ENCODE measurements at regions not wholly inside any gene's neighbourhood (a gene's known extent, or its start where the extent isn't known, plus 50 kb on each side); places are given as distances from the start of the nearest gene placed in this dataset.

GRCh38 chr17:33980193-33980592 lies 274.9 kb upstream of the CCL2 start:
- dilution Hi-C loops (cut with HindIII; ENCODE audit: low sequenced_read_pairs, unreplicated experiment) (no loop called here), in situ Hi-C loops (cut with MboI; ENCODE audit: low sequenced_read_pairs) (no loop called here), intact Hi-C loops (cut with micrococcal nuclease) (no loop called here)
- no peaks in the 10 kb centered on the region for H3K9me1 ChIP-seq (ENCODE audit: insufficient read depth, low read length)
- ATAC-seq (ENCODE audit: low read depth) (no peak), DNase-seq (no peak)
- H3K18ac ChIP-seq (ENCODE audit: low read depth, low read length) = no peak overlapping the region
- no peaks in the 10 kb centered on the region for H4K20me1 ChIP-seq (ENCODE audit: insufficient read depth, low read length)
- H4K91ac ChIP-seq (ENCODE audit: insufficient read depth, low read depth, low read length) = no peak overlapping the region
- no peak overlapping the region for H3K4me3 ChIP-seq (ENCODE audit: insufficient read depth, low read depth, low read length)
- CTCF ChIA-PET = no interaction called here
- no peak overlapping the region for H4K5ac ChIP-seq (ENCODE audit: low read depth, low read length)
- no peak overlapping the region for H2AFZ ChIP-seq (replicated peaks; ENCODE audit: low read length, poor library complexity)
- no peak overlapping the region for H3K9ac ChIP-seq (ENCODE audit: low read depth, low read length)
- WGBS, 2 experiments (ENCODE audit: extremely low coverage in 2 of 2, insufficient read length in 1 of 2) = no CpG with 5 or more reads among the region's 2 CpGs
- no peaks in the 10 kb centered on the region for H3K4me1 ChIP-seq (ENCODE audit: control insufficient read depth, insufficient read depth, low read length)
- H2BK15ac ChIP-seq (ENCODE audit: low read depth, low read length) = no peak overlapping the region
- no peaks in the 10 kb centered on the region for H3K79me1 ChIP-seq (ENCODE audit: low read depth in 1 of 2, low read length in 2 of 2)
- H3K27me3 ChIP-seq (ENCODE audit: control insufficient read depth, insufficient read depth, low read length) = no peaks in the 10 kb centered on the region
- H2BK20ac ChIP-seq (ENCODE audit: low read depth, low read length) = no peak overlapping the region
- no peak overlapping the region for H3K27ac ChIP-seq (ENCODE audit: insufficient read depth, low read length)
- no TSS peak for BruUV-seq (replicated peaks)
- H2BK120ac ChIP-seq (ENCODE audit: low read depth, low read length) = no peak overlapping the region
- no peak overlapping the region for H3K4me2 ChIP-seq (ENCODE audit: low read depth, low read length)
- POLR2A ChIA-PET (ENCODE audit: unreplicated experiment) = no interaction called here
- H3K4ac ChIP-seq (ENCODE audit: low read depth, low read length) = no peak overlapping the region
- H2AK9ac ChIP-seq (replicated peaks; ENCODE audit: low read depth, low read length, poor library complexity) = no peak overlapping the region
- no peak overlapping the region for H4K8ac ChIP-seq (ENCODE audit: low read depth in 2 of 2, low read length in 2 of 2)
- H3K23ac ChIP-seq (ENCODE audit: low read depth, low read length) = no peak overlapping the region
- H3K9me3 ChIP-seq (ENCODE audit: control insufficient read depth, insufficient read depth, low read length) = peaks cover 18% of the 10 kb centered on the region; the same call in 1 of the 2 replicates
- TF ChIP-seq RAD21 (IDR thresholded peaks at IDR 0.05; ENCODE audit: low read length) = no peak
- no peak for TF ChIP-seq POLR2A (IDR thresholded peaks at IDR 0.05; ENCODE audit: low read depth, low read length)
- TF ChIP-seq FOS (IDR thresholded peaks at IDR 0.05; ENCODE audit: low read depth, low read length) = no peak
- no peak for TF ChIP-seq NFE2L2 (IDR thresholded peaks at IDR 0.05; ENCODE audit: low read depth, low read length)
- TF ChIP-seq MAZ (IDR thresholded peaks at IDR 0.05; ENCODE audit: borderline replicate concordance, low read depth, low read length) = no peak
- no peak for TF ChIP-seq BHLHE40 (IDR thresholded peaks at IDR 0.05; ENCODE audit: low read depth, low read length)
- no peak for TF ChIP-seq MAFK (IDR thresholded peaks at IDR 0.05; ENCODE audit: low read depth, low read length)
- no peak for TF ChIP-seq SMC3 (IDR thresholded peaks at IDR 0.05; ENCODE audit: low read depth, low read length)
- TF ChIP-seq CEBPB (IDR thresholded peaks at IDR 0.05; ENCODE audit: low read depth, low read length) = no peak
- TF ChIP-seq CHD1 (IDR thresholded peaks at IDR 0.05; ENCODE audit: low read depth, low read length) = no peak
- TF ChIP-seq ELK1 (IDR thresholded peaks at IDR 0.05; ENCODE audit: borderline replicate concordance, low read depth, low read length) = no peak
- no peak for TF ChIP-seq RCOR1 (IDR thresholded peaks at IDR 0.05; ENCODE audit: insufficient replicate concordance, low read length)
- TF ChIP-seq USF2 (IDR thresholded peaks at IDR 0.05; ENCODE audit: low read depth, low read length) = no peak
- TF ChIP-seq RFX5 (IDR thresholded peaks at IDR 0.05; ENCODE audit: low read depth, low read length) = no peak
- TF ChIP-seq CTCF (conservative IDR thresholded peaks at IDR 0.05; ENCODE audit: low read depth, low read length) = no peak
- no peak for TF ChIP-seq MXI1 (IDR thresholded peaks at IDR 0.05; ENCODE audit: borderline replicate concordance, low read depth, low read length)
- no peak overlapping the region for H2BK5ac ChIP-seq (ENCODE audit: low read depth, low read length, poor library complexity, severe bottlenecking)
- H3K36me3 ChIP-seq (ENCODE audit: control insufficient read depth, insufficient read depth, low read length) = no peaks in the 10 kb centered on the region
- no peak overlapping the region for H3K56ac ChIP-seq (ENCODE audit: extremely low read depth, insufficient read depth, low read length)
- H3K14ac ChIP-seq (replicated peaks; ENCODE audit: low read depth, low read length) = no peak overlapping the region
- H2AK5ac ChIP-seq (ENCODE audit: low read depth, low read length) = no peak overlapping the region

All from IMR-90 (cell line).